ENCODE measurements at regions not wholly inside any gene's neighbourhood (a gene's known extent, or its start where the extent isn't known, plus 50 kb on each side); places are given as distances from the start of the nearest gene placed in this dataset.

DNA sequence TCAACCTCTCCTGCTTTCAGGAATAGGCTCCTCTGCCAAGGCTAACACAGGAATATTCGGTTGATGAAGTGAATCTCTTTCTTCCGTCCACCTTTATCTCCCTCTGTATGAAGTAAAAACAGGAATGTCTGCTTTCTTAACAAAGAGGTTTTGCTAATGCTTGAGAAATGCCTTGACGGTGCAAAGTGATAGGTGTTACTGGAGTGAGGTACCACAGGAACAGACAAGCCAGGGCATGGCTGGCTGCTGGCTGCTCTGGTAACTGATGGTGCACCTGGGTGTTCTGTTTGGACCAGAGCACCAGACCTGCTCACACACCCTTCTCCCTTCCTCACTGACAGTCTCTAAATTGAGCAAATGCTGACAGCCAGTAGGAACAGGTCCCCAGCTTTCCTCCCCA is 174.0 kb upstream of the FBXL4 start:
- no peak for TF ChIP-seq POLR2A (IDR thresholded peaks at IDR 0.05)
- no peak for TF ChIP-seq CTCF (IDR thresholded peaks at IDR 0.05 in 8 of 11, conservative IDR thresholded peaks at IDR 0.05 in 3 of 11)
